ENCODE measurements at regions not wholly inside any gene's neighbourhood (a gene's known extent, or its start where the extent isn't known, plus 50 kb on each side); places are given as distances from the start of the nearest gene placed in this dataset.

DNA sequence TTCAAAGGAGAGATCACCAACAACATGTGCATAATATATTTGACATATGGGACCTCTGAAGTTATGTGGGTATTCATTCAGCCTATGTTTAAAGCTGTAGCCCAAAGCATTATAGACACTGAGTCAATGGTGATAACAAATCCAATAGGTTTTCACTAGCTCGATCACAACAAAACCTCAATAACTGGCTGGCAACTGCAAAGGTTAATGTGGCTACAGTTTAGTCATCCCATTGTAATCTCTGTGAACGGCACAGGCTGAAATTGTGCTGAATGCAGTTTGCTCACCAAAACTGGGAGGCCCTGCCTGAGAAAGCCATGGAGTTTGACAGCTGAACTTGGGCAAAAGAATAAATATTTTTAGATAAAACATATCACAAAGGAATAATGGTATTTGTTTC is 152.4 kb upstream of the ADO start:
- no peaks in the 10 kb centered on the region for H3K79me1 ChIP-seq (ENCODE audit: insufficient read depth, low read depth, low read length, poor library complexity, severe bottlenecking)
- H3K23ac ChIP-seq (ENCODE audit: insufficient read length, low read depth, low read length), result no peak overlapping the region
- no peaks in the 10 kb centered on the region; a peak in 1 of 7 replicates for H3K36me3 Mint-ChIP-seq (ENCODE audit: insufficient read depth in 1 of 3, low read depth in 3 of 3)
- H2BK120ac ChIP-seq (ENCODE audit: low read depth, low read length, poor library complexity, severe bottlenecking), result no peak overlapping the region
- H2AFZ ChIP-seq (ENCODE audit: low read length), result no peak overlapping the region
- peaks cover 0 to 7% of the 10 kb centered on the region in 2 experiments; a peak in 1 of 4 replicates for H3K4me1 Mint-ChIP-seq
- no peaks in the 10 kb centered on the region; a peak in 1 of 5 replicates for H3K9me3 Mint-ChIP-seq
- no peak for DNase-seq
- H3K4me3 Mint-ChIP-seq, result no peak overlapping the region
- no peak overlapping the region for H3K27ac Mint-ChIP-seq
- H3K56ac ChIP-seq (ENCODE audit: insufficient read length, low read depth, low read length), result no peak overlapping the region
- no peak overlapping the region for H2BK15ac ChIP-seq (ENCODE audit: low read depth, low read length)
- no peak overlapping the region for H3T11ph ChIP-seq (ENCODE audit: low read length)
- no peak overlapping the region for H3K27ac ChIP-seq (ENCODE audit: insufficient read length, low read depth, low read length)
- no peak overlapping the region for H4K5ac ChIP-seq (ENCODE audit: insufficient read length, low read depth, low read length)
- no peak overlapping the region for H4K91ac ChIP-seq (ENCODE audit: insufficient read length, low read depth, low read length)
- H2BK5ac ChIP-seq (ENCODE audit: insufficient read length, low read length), result no peak overlapping the region
- no peak overlapping the region for H2BK20ac ChIP-seq (ENCODE audit: low read depth, low read length, poor library complexity, severe bottlenecking)
- H3K27me3 ChIP-seq (ENCODE audit: insufficient read depth, low read length), result no peaks in the 10 kb centered on the region
- H3K27me3 Mint-ChIP-seq (ENCODE audit: low read depth), result peaks cover 3% of the 10 kb centered on the region
- no peak overlapping the region for H3K4me2 ChIP-seq (ENCODE audit: insufficient read depth, insufficient read length, low read length)
- no peaks in the 10 kb centered on the region for H3K9me3 ChIP-seq (ENCODE audit: control insufficient read depth, low read depth, low read length)
- H3K9ac ChIP-seq (ENCODE audit: extremely low read depth, insufficient read length, low read length), result no peak overlapping the region
- no CpG with 5 or more reads among the region's 2 CpGs for WGBS (ENCODE audit: extremely low coverage, insufficient read length, low lambda C conversion rate)
- no peaks in the 10 kb centered on the region for H3K79me2 ChIP-seq (ENCODE audit: insufficient read depth, low read length)
- H3K4ac ChIP-seq (ENCODE audit: low read depth, low read length), result no peak overlapping the region
- no peaks in the 10 kb centered on the region for H4K20me1 ChIP-seq (ENCODE audit: control insufficient read depth, insufficient read depth, insufficient read length)
- no peak for TF ChIP-seq CTCF (conservative IDR thresholded peaks at IDR 0.05)
- H4K8ac ChIP-seq (replicated peaks; ENCODE audit: insufficient read length, low read depth, low read length), result no peak overlapping the region
- no peaks in the 10 kb centered on the region for H3K4me1 ChIP-seq (ENCODE audit: insufficient read depth, low read length)
- H3K23me2 ChIP-seq (ENCODE audit: insufficient read length, low read depth, low read length, poor library complexity, severe bottlenecking), result no peaks in the 10 kb centered on the region
- no peak overlapping the region for H3K18ac ChIP-seq (ENCODE audit: insufficient read length, low read depth, low read length)
- no peak overlapping the region for H2BK12ac ChIP-seq (ENCODE audit: insufficient read length, low read depth, low read length)
- H3K14ac ChIP-seq (ENCODE audit: insufficient read depth, low read length), result no peak overlapping the region
- H2AK5ac ChIP-seq (ENCODE audit: insufficient read length, low read length), result no peak overlapping the region

Measured in H9 (cell line).